Medulla oblongata (tissue), 1 donor: ENCODE measurements at regions not wholly inside any gene's neighbourhood (a gene's known extent, or its start where the extent isn't known, plus 50 kb on each side); places are given as distances from the start of the nearest gene placed in this dataset.
"Not testable (repeated sequence)": the region's sequence is repeated elsewhere in the genome, so short reads cannot be mapped to it uniquely, and the experiment has no call there.

ENCODE experiments used
- DNase-seq: peaks from one replicate; pipeline ENCODE4 v3.0.0-alpha.2; 2015; ENCODE audit errors: extremely low spot score

DNA sequence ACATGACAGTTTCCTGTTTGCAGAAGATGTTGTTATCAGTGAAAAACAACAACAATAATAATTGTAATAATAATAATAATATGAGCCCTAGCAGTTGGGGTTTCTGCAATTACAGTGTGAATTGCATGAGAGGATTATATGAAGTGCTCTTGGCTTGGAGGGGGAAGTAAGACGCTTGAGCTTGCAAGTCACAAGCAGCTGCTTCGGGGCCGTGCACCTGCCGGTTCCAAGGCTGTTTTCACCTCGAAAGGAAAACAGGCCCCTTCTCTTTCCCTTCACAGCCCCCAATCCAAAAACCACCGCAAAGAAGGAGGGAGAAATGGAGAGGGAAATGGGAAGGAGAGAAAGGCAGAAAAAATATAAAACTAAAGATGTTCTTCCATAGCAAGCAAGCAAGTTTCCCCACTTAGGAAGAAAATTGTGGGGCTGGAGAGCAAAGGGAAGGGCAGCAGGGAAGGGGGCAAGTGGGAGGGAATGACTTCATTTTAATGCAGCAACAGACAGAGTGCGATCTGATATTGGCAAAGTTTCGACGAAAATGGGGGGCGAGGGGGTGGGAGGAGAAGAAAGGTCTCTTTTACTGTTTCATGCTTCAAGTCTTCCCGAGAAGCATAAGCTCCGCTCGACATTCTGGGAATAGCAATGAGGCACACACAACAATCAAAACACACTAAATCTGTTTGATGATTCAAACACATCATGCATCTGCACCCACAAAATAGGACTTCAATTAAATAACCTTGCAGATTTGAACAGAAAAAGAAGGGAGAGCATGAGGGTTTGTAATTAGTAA, 284.2 kb upstream of the ATP11B start:
- peak; percentile 61 for DNase-seq

DNA sequence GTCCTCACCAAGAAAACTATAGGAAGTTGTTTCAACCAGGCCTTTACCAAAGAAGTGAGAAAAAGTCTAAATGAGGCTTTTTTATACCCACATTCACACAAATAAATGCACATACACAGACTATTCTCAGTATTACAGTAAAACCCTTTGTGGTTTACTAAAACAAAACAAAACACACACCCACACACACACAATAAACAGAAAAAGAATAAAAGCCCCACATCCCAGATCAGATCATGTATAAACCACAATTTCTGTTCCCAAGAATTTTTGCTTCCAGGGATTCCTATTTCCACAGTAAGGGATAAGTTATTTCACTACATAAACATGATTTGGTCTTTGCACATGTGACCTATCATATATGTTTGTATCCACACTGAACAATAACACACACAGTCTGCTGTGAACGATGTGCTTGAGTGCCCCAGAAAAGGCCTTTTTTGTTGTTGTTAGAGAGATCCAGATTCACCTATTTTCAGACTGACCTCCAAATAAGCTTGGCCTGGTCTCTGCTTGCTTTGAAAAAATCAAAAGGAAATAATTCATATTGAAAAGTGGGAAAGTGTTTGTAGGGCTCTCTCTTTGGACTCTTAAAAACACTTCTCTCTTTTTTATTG, 283.4 kb upstream of the ATP11B start:
- DNase-seq: peak; percentile 32

DNA sequence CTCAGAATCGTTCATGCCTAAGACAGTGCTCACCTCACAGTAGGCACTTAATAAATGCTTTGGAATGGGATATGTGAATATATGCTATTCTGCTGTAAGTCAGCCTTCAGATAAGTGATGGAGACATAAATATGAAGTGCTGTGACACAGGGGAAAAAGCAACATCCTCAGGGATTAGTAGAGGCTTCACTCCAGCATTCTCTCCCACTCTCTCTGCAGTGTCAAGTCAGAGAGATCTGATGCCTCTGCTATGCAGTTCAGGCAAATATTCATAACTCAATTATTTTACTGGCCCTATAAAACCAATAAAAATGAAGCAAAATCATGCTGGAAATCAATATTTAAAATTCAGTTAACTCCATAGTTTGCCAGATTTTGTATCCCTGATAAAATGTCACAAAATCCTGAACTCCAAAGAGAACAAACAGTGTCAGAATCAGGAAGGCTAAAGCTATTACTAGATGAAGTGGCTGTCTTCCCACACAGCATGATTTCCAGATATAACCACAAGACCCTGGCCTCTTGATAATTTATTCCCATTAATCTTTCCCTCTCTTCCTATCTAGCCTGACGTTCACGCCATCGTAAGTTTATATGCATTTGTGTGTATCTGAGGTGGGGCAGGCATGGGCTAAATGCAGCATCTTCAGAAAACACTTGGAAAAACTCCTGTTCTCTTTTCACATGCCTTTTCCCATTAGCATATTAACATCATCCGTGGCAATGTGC, 278.9 kb upstream of the ATP11B start:
- DNase-seq: no peak

GRCh38 chr3:182516597-182517336, 276.5 kb upstream of the ATP11B start:
- no peak for DNase-seq

DNA sequence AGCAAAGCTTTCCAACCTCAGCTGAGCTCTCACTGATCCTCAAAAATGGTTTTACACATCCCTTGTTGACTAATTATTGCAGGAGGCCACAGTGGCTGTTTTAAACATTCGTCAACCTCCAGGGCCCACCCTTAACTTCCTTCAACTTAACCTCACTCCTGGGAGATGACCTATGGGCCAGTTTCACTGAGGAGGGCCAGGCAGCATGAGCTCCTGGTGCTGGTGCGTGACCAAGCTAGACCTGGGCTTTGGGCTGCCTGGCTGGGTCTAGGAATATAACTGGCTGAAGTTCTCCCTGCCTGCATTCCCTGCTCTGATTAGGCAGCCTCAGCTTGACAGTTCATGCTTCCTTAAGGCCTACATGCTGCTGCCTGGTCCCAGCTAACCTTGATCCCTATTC, 273.7 kb upstream of the ATP11B start:
- no peak for DNase-seq

GRCh38 chr3:182521339-182521738, 272.0 kb upstream of the ATP11B start:
- no peak for DNase-seq

DNA sequence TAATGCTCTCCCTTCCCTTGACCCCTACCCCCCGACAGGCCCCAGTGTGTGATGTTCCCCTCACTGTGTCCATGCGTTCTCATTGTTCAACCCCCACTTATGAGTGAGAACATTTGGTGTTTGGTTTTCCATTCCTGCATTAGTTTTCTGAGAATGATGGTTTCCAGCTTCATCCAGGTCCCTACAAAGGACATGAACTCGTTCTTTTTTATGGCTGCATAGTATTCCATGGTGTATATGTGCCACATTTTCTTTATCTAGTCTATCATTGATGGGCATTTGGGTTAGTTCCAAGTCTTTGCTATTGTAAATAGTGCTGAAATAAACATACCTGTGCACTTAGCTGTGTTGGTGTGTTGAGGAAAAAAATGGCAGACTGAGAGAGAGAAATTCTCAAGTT, 269.9 kb upstream of the ATP11B start:
- DNase-seq: not testable (repeated sequence)

DNA sequence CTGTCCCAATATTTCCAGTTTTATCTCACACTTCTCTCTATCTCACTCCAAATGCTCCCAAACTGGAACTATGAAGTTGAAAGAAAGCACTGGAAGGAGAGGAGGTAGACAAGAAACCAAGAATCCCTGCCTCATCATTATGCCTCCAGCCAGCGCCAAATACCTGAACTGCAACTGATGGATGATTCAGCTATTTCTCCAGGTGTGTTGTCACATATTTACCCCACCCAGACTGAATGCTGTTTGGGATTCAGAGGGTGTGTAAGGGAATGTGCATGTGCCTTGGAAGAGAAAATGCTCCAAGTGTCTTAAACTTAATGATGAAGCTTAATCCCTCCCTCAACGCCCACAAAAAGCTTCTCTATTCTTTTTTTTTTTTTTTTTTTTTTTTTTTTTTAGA, 269.5 kb upstream of the ATP11B start:
- DNase-seq: no peak

DNA sequence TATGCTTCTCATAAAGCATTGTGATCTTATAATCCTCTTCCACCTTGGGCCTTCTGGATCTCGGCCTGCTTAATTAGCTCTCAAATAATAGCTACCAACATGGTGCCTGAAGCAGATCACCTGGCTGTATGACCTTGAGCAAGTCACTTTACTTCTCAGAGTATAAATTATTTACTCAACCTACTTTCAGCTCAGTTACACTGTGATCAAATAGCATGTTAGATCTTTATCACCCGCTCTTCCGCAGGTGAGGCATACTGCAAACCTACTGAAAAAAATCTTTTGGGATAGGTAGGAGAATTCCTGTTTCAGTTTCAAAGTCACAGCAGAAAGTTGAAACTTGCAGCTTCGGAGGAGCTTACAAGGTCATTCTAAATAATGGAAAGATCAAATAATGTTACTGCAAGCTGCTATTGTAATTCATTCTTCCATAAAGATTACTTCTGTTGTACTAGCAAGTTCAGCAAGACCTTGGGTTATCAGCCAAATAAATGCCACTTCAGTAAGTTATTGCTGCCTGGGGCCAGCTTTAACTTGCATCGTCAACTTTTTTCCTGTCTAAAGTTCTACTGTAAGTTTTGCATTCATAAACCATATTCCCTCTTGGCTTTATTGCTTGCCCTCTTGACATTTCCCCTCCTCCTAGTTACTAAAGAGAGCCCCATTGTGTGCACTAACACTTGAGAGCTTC, 268.4 kb upstream of the ATP11B start:
- DNase-seq: no peak

DNA sequence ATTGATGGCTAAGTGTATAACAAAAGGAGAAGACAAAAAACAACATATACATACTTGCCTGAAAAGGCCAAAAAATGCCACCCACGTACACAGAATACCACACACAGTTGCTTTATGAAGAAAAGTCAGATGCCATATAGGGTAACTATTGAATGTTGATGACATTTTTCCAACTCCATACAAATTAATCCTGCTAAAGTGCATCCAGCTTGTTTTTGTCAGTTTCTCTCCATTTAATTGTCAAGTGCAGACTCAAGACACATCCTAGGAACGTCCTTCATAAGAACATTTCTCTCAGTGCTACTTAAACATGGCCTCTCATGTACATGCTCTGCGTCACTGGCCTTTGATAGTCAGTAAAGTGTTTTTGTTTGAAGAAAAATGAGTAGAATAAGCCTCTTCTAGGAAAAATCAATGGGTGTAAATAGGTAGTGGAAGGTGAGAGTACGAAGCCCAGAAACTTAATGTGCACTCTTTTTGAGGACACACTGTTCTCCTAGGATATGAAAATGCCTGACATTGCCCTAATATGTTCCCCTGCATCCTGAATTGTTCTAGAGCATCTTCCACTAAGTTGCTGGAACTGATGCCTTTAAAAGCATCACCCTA, 267.4 kb upstream of the ATP11B start:
- DNase-seq: no peak

DNA sequence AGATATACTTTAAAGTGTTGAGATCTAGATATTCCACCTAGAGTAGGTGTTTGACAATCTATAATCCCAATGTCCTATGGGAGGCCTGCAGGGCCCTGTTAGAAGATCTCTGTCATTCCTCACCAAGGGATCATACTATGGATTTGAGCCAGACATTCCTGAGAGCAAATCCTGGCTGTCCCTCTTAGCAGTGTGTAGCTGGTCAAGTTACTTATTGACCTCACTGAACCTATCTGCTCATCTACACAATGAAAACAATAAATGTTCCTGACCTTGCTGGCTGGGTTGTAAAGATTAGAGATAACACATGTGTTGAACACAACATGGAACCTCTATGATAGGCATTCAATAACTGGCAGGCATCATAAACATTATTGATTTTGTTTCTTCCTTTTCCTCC, 265.6 kb upstream of the ATP11B start:
- no peak for DNase-seq

DNA sequence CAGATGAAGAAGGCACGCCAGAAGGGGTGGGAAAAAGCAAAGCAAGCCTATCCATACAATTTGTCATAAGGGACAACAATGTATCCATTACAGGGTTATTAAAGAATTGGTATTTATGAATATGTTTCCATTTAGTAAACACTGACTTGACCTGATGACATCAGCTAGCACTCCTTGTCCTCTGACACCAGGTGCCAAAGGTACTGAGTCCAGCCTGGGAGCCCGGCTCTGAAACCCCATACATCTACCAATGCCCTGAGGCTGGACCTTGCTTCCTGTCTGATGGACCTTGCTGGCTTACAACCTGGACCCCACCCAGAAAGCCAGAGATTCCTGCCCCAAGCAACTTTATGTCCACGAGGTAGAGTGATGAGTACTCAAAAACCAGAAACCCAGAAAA, 263.0 kb upstream of the ATP11B start:
- DNase-seq: no peak

DNA sequence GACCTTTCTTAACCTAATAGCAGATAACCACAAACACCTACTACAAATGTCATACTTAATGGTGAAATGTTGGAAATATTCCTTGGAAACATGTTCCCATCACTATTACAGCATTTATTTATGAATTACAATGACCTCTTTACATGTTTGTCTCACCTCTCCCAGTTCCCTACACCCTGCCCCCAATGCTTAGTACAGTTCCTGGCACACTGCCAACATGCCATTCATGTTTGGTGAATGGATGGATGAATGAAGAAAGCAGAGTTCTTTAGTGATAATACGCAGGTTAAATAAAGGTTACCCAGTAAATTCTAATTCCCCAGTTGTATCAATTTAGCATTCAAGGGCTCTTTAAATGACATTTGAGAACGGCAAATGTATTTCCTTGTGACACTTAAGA, 259.9 kb upstream of the ATP11B start:
- DNase-seq: no peak

DNA sequence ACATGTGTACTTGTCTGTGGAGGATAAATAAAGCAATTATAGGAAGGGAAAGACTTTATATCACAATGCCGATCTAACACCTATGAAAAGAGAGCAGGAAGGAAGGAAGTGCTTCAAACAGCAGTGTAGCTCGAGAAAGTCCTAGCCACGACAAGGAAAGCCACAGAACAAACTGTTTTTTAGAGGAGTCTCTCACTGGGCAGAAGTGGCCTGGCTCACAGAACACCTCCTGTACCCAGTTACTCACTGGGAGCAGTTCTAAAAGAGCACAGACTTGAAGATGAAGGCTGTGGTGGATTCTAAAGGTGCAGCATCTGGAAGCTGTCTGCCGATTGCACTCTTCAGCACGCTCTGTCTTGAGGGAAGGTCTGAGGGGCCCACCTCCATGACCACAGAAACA, 248.8 kb upstream of the ATP11B start:
- DNase-seq: no peak

GRCh38 chr3:182562274-182562673, 231.0 kb upstream of the ATP11B start:
- DNase-seq: no peak

DNA sequence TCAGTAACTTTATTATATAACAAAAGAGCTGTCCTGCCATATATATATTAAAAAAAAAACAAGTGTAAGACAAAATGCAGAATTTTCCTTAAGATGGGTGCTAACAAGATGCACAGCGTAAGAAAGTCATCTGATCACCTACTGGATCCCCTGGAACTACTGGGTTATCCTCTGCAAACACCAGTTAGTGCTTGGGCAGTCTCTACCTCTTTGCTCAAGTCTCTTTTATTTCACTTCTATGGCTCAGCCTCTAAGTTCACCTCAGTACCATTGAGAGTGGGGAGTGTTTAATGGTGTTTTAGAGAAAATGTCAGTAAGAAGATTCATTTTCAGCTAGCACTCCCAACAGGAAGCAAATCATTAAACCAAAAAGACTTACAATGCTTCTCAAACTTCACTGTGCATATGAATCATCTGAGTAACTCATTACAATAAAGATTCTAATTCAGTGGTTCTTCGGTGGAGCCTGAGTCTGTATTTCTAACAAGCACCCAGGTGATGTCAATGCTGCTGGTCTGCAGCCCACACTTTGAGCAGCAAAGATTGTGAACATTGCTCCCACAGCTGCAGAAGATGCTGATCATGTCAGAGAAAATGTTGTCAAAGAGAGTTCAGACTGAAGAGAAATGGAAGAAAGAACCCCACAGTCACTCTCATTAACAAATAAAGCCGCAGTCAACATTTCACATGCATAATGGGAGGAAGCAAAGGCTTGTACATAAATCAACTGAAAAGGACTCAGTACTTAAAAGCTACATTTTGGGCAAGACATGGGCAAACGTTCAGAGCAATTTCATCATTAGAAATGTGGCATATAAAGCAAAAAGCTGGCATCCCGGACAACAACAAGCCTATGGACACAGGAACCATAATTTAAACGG, 227.1 kb upstream of the ATP11B start:
- peak; percentile 14 for DNase-seq

- peak; percentile 77 for DNase-seq
Observed at GRCh38 chr3:182567700-182568099, 225.6 kb upstream of the ATP11B start.

DNA sequence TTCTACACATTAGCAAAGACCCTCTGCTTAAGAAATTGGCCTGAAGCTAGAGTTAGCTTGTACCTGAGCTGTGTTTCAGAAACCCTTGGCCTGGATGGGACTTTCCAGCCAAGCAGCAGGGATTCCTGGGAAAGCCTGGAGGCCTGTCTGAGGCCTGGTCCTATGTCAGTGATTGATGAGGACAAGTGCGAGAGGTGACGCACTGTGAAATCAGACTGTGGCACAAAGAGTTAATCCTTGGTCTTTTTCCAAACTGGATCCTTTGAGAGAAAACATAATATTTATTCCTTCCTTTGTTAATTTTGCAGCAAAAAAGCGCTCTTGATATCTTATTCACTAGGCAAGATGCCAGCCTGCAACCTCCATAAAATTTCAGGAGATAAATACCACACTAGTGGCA, 225.0 kb upstream of the ATP11B start:
- DNase-seq: peak; percentile 13

DNA sequence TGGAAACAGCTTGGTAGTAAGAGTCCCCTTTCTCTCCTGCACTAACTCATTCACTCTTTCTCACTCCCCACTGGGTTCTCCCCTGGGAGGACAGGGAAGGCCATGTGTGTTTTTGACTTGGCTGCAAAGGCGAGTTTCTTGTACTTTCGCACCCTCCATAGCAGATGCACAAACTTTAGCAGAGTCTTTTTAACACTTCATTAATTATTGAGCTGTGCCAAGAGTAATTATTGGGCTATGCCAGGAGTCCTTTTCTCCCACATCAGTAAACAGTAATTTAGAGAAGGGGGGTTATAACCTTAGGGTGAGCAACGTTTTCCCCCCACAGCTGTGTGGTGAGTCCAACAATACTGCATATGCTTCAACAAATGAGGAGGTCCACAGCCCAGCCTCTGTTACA, 224.4 kb upstream of the ATP11B start:
- peak; percentile 30 for DNase-seq

DNA sequence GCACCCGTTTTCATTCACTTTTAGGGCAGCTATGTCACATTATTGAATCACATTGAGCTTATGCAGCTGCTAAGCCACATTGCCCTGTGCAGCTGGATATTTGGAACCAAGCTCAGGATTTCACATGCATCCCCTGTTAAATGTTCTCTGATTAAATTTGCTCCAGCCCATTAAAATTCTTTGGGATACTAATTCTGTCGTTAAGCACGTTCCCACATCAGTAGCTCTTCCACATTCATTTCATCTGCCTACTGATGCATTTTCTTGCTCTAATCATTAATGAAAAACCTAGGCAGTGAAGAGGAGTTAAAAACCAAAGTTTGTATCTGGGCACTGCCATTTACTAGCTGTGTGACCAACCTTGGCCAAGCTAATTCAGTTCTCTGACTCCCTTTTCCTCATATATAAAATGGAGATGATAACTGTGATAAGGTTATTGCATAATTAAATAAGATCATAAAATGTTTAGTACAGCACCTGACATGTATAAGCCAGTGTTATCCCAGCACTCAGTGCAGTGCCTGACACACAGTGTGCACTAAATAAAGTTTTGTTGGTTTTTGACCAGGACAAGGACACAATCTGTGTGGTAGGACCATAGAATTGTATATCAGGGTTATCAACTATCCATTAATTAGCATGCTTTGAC, 222.2 kb upstream of the ATP11B start:
- no peak for DNase-seq
